GM18505 (cell line): ENCODE measurements at regions not wholly inside any gene's neighbourhood (a gene's known extent, or its start where the extent isn't known, plus 50 kb on each side); places are given as distances from the start of the nearest gene placed in this dataset.

ENCODE experiments used
- ATAC-seq: cut with Tn5 transposase; IDR thresholded peaks from one replicate; pipeline ENCODE4 v1.9.1; 2021; ENCODE audit not compliant: unreplicated experiment
- POLR2A ChIP-seq: IDR thresholded peaks from 4 replicates; pipeline ENCODE4 v1.6.1; 2011; ENCODE audit warnings: borderline replicate concordance; ENCODE audit not compliant: insufficient read depth, insufficient read length; ENCODE audit errors: extremely low read depth

DNA sequence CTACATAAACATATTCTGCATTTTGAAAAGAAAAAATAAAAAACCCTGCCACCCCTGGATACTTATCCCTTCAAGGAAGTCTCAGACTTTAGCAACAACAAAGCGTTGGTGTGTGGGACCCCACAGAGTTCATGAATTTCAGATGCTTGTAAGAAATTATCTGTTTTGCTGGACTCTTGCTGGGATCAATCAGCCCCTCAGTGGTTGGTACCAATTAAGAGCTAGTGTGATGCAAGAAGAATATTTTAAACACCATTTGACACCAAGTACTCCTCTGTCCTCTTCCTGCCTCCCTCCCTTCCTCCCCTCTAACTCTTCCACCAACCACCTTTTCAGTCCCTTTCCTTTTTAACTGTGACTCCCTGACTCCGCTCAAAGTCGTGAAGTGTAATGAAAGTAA, 51.5 kb downstream of the SST start:
- no peak for ATAC-seq
- no peak for TF ChIP-seq POLR2A

DNA sequence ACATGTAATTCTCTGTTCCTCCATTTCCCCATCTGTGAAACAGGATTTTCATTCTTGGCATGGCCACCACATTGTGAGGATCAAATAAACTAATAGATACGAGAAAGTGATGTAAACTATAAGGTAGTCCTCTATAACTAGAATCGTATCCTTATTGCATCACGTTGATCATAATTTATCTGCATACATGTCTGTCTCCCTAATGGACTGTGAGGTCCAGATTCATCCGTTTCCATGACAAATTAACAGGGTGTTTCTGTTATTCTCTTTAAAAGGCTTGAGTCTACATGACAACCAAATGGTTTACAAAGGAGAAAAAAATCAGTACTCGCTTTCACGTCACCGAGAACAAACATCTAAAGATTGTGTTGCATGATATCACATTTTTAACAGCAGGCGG, 53.0 kb downstream of the SST start:
- TF ChIP-seq POLR2A: no peak
- no peak for ATAC-seq

DNA sequence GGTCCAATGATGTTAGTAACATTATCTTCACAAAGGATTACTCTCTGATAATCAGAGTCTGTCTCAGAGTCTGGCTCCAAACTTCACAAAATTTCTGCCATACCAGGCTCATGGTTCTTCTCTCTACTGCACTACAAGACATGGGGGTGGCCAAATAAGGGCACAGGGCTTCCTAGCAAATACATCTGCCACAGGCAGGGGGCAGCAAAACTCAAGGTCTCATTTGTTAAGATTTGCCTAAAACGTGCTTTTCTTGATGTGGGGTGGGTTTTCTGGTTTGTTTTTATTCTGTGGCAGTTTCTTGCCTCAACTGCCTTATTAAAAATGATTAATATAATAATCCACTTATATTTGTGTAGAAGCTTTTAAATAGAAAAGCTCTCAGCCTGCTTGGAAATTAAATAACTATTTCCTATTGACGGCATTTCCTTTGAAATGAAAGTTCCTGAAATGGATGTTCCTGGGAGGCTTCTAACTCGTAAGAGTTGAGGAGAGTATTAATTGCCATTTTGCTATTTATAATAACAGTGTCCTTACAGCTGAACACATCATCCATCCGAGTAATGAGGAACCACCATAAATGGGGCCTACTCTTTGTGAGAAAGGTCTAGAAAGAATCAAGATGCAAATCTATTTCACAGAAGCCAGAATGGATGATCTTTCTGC, 53.8 kb downstream of the SST start:
- ATAC-seq: peak; percentile 53
- no peak for TF ChIP-seq POLR2A

DNA sequence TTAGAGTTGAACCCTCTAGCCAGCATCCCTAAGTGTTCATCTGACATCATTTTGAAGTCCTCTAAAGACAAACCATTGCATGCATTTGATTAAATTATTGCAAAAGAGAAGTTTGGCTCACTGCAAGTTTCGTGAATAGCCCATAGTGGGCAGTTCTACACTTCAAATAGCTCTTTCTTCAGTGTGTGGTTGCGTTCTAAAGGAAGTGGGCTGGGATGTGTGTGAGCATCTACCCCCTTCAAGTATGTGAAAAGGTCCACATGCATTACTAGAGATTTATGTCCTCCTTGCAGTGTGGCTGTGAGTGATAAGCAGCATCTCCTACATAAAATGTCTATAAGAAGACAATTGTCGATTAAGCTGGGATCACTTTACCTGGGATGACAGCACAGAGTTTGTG, 54.6 kb downstream of the SST start:
- ATAC-seq: no peak
- TF ChIP-seq POLR2A: no peak

DNA sequence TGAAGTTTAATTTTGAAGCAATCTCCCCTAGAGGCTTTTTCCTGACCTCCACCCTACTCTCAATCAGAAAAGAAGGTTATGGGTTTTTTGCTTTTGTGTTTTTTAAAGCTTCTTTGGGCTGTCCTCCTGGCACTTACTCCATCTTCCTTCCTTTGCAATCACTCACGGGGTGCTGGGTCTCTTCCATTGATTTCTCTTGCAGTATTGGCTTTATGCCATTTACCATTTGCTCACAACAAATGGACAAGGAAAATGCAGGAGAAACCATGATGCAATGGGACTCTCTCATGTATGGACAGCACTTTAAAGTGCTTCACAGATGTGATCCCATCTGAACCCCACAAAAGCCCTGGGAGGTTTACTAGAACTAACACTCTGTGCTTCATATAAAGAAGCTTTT, 57.5 kb downstream of the SST start:
- no peak for TF ChIP-seq POLR2A
- no peak for ATAC-seq

DNA sequence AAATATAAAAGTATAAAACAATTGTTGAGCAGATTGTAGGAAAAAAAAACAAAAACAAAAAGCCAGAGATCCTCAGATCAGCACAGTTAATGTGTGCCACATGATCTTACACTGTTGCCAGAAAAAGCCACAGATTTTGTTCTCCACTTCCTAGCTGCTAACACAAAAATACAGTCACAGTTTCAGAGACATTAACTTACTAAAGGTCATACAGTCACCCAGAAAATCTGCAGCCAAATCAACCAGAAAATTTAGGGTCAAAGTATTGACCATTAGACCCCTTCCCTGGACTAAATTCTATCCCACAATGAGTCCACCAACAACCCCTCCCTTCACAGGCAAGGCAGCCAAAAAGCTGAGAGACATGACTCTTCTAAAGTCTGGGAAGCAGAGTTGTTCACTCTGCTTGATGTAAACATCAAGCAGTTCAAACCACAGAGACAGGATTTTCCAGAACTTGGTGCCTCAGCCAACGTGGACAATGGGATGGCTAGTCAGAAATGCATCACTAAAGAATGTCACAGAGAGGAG, 59.1 kb downstream of the SST start:
- ATAC-seq: no peak
- TF ChIP-seq POLR2A: no peak

DNA sequence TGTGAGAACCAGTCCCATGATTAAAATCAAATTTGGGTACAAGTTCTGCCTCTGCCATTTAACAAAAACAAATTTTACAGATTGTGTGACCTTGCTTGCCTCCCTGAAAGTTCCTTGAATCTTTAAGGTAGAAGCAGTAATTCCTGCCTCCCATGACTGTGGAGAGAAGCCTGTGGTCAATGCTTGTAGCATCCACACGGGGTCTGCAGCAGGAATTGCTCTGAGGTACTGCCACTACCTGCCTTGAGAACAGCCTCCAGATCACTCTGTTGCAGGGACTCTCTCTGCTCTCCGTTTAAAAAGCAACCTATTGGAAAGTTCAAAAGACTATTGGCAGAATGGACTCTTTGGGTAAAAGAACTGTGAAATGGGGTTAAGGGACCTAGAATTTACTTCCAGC, 75.9 kb downstream of the SST start:
- TF ChIP-seq POLR2A: no peak
- ATAC-seq: no peak

DNA sequence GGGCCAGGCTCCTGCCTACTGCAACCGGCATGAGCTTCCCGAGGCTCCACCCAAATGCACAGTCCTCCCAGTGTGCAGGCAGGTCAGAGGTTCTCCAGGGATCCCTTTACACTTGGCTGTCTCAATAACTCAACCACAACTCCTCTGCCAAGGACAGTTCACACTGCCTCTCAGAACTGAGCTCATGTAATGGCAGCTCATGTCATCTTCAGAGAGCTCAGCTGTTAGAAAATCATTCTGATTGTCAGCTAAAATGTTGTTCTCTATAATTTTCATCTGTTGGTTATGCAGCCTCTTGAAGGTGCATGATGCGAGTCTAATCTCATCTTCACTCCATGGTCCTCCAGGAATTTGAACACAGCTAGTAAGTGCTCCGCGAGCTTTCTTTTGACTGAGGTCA, 76.7 kb downstream of the SST start:
- no peak for ATAC-seq
- TF ChIP-seq POLR2A: no peak

DNA sequence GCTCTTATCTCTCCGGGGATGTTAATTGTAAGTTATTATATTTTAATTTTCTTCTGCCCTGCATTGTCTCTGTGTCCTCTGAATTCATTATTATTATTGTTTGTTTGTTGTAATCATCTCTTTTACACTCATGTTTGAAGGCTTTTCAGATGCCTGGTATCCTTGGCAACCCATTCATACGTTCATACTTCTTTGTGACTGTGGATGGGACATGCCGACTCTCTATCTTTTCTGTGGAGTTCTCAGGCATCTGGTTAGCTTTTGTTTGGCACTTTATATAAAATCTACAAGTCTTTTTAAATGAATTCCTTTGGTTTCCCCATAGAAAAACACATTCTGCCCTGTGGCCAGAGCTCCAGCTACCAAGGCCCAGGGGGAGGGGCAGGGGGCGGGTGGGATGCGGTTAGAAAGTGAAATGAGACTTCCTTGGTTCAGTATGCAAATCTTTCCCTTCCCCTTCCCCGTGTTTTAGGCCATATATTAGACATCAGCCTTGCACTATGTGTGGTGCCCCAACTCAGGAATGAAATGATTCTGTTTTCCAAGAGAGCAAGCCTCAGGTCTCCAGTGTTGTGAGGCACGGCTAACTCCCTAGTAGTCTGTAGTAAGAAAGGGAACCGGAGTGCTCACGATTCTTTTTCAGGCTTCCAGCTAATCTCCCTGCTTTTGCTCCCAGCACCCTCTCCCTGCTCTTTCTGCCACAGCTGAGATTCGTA, 79.2 kb downstream of the SST start:
- no peak for ATAC-seq

DNA sequence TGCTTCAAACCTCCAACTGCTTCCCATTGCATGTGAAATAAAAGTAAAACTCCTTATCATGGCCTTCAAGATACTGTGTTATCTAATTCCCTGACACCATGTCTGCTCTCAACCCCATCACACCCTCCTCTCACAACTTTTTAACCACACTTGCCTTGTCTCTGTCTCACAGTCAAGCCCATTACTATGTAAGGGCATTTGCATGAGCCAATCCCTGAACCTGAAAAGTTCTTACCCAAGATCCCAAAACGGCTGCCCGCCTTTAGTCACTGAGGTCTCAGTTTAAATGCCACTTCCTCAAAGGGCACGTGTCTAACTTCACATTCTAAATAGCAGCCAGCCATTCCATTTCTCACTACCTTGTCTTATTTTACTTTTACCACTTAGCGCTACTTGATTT, 83.1 kb downstream of the SST start:
- TF ChIP-seq POLR2A: no peak
- ATAC-seq: no peak

More for the DNA sequence above, 79.2 kb downstream of the SST start:
- TF ChIP-seq POLR2A: no peak

DNA sequence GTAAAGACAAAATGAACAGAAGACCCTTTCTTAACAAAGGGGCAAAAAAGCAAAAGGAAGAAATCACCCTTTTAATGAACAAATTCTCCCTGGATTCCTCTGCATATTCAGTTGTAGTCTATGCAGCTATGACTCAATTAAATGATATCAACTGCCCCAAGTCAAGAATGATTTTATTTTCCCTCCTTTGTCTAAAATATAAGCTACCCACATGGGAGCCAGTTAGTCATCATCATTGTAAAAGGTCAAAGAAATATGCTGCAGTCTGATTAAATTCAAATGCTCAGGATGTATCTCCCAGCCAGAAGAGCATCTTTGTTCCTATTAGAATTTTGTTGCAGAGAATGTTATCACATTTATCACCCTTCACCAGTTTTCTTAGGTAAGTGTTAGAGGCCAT, 84.0 kb downstream of the SST start:
- ATAC-seq: no peak
- TF ChIP-seq POLR2A: no peak

DNA sequence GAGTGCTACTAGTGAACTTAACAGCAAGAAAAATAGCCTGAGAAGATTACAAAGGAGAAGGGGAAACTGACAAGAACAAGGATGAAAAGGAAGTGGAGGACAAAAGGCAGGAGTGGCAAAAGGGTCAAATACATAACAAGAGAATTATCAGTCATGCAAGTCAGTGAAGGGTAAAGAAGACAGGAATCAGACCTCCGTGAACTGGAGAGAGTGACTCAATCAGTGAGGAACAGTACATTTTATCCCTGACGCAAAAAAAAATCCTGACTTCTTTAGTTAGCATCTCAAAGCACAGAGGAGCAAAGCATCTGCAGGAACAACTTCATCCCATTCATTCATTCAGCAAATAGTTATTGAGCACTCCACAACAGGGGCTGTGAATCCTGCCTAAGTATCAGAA, 97.8 kb downstream of the SST start:
- TF ChIP-seq POLR2A: no peak
- ATAC-seq: no peak

DNA sequence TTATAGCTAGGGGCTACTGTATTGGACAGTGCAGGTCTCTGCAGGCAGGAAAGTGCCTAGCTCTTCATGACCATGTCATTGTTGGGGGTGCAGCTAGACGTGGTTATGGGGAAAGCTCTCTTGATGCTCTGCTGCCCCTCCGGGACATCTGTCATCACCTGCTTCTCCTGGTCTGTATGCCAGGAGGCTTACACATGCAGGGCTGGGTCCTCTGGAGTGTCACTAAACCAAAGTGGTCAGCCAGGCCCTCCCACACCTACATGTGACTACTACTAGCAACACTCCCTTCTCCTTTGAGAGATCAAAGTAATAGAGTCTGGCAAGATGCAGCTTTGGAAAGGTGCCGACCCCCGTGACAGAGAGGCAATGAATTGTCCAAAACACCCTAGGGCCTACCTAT, 98.5 kb downstream of the SST start:
- no peak for ATAC-seq
- no peak for TF ChIP-seq POLR2A

DNA sequence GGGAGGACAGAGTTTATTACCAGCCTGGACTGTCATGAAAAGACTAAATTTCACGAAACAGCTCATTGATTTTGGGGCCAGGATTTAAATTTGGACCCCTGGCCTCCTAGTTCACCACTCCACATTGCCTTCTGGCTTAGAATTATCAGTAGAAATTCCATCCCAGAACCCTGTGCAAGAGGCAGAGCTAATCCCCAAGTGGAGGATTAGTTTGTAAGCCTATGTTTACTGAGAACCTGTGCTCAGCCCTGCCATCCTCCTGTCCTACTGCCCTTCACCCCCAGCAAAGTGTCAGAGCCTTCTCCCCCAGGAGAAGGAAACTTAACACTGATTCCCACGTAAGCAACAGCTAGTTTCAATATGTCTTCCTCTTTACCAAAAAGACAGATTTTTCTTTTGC, 99.4 kb downstream of the SST start:
- ATAC-seq: no peak
- TF ChIP-seq POLR2A: no peak

DNA sequence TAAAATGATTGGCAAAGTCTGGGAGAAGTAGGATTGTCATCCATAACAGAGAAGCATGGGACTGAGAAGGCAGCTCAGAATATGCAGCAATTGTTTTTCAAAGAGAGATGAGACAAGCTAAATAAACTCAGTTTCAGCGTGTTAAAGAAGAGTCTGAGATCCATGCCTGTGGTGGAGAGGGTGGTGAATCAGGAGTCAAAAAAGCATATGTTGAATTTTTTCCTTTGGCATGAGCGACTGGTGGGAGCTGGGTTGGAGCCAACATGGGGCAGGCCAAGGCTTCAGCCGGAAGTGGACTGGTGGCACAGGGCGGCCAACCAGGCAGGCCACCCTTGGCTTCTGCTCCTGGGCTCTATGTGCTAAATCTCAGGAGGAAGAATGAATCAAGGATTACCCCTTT, 102.0 kb downstream of the SST start:
- ATAC-seq: no peak
- no peak for TF ChIP-seq POLR2A

DNA sequence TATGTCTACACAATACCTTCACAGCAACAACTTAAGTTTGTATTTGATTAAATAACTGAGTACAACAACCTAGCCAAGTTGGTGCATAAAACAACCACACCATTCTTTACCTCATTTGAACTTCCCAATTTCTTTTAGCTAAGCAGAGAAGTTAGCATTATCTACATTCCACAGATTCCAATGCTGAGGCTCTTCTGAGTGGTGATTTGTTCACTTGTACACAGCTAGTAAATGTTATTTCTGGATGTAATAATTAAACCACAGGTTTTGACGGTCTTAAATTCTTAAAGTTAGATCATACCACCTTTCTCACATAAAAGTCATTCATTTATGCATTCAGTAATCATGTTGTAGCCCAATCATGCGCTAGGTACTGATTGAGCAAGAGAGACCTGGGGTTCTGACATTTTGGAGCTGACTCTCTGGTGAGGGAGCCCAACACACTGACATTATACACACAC, 102.5 kb downstream of the SST start:
- no peak for ATAC-seq
- no peak for TF ChIP-seq POLR2A
